OCI-LY3 (cell line): ENCODE measurements at regions not wholly inside any gene's neighbourhood (a gene's known extent, or its start where the extent isn't known, plus 50 kb on each side); places are given as distances from the start of the nearest gene placed in this dataset.

Source experiments
- CTCF ChIP-seq: fragments of 200-600, 300-600 bp; sonication (generic); IDR thresholded peaks from 2 replicates; pipeline ENCODE4 v1.5.1; 2014; ENCODE audit warnings: antibody characterized with exemption, low read length, low read depth
- EZH2phosphoT487 ChIP-seq: fragments of 200-600 bp; shearing (Covaris generic); IDR thresholded peaks from 2 replicates; pipeline ENCODE4 v1.6.1; 2018; ENCODE audit warnings: antibody characterized with exemption, mixed run types, low read depth

GRCh38 chr9:89659473-89659872 lies 54.7 kb downstream of the GADD45G start:
- TF ChIP-seq CTCF (no peak), EZH2phosphoT487 (no peak)
